ENCODE measurements at regions not wholly inside any gene's neighbourhood (a gene's known extent, or its start where the extent isn't known, plus 50 kb on each side); places are given as distances from the start of the nearest gene placed in this dataset.

DNA sequence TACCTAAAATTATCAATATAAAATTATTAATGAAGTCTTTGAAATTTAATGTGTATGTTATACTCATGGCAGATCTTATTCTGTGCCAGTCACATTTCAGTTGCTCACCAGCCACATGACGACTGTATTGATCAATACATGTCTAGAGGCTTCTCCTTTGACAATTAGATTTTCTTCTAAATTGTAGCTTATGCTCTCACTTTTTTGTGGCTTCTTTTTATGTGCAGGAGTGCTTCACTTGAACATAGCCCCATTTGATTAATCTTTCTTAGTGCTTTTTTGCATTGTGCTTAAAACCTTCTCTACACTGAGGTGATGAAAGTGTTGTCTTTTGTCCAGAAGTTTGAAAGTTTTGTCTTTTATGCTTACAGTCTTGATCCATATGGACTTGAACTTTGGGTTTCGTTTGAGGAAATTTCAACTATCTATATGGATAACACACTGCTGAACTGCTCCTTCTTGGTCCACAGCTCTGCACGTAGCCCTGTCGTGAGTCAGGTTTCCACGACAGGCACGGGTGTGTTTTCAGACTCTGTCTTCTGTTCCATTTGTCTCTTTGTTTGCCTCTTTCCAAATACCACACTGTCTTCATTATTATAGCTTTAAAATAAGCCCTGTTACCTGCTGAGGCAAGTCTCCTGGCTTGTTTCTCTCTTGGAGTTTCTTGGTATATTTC lies 393.9 kb upstream of the CFAP20DC start:
- no peak for DNase-seq

DNA sequence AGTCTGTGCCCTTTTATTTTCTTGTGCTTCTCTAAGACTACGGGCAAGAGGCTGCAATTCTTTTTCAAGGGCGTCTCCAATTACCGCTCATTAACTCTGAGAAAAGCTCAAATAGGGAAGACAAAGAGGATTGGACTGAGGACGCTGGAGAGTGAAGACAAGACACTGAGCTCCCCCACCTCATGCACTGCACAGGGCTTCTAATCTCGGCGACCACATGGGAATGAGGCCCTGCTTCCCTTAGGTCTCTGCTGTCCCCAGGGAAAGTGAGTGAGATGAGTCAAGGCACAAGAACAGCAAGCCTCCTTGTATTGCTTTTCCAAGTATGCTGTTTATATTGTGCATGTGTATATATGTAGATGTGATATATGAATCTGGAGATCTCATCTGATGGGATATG lies 392.2 kb upstream of the CFAP20DC start:
- DNase-seq, result no peak

DNA sequence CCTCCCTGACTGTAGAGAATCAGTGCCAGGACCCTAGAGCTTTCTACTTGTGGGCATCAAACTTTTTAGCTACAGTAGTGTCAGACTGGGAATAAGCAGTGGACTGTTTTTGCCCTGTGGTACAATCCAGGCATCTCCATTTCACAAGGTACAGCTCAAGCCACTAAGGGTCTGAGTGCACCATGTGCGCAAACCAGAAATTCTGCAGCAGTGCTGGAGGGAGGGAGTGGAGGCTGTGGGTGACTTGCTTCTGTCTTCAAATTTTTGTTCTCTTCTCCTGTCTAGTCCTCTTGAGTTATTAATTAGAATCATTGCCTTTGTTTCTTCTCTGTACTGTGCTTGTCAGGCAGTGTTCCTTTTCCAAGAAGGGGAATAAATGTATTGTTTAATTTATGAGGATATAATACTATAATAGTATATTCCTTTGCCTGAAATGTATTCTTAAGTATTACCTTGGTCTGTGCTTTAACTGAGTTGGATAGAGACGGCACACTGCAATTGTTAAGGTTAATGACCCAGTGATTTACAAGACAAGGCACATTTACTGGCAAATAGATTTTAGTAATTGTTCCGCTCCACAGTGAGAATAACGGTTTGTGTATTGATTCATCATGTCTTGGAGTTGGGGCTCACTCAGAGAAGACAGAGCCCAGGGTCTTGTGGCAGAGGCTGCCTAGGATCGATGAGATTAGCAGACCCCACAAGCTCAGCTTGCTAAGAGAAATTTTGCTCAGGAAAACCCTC lies 390.6 kb upstream of the CFAP20DC start:
- DNase-seq, result no peak

DNA sequence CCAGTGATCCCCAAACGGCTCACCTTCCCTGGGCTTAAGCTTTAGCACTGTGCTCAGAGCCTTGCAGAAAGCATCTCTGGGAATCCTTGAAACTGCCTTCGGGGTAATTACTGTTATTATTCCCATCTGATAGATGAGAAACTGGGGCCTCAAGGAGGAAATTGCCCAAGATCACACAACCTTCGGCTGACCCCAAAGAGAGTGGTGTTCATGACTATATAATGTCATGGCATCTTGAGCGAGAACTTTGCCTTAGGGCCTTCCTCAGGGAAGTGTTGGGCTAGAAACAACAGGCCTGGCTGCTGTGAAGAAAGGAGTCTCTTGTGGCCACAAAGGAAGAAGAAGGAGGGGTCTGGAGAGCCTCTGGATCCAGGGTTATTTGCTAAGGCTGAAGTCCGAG lies 388.7 kb upstream of the CFAP20DC start:
- DNase-seq, result no peak

DNA sequence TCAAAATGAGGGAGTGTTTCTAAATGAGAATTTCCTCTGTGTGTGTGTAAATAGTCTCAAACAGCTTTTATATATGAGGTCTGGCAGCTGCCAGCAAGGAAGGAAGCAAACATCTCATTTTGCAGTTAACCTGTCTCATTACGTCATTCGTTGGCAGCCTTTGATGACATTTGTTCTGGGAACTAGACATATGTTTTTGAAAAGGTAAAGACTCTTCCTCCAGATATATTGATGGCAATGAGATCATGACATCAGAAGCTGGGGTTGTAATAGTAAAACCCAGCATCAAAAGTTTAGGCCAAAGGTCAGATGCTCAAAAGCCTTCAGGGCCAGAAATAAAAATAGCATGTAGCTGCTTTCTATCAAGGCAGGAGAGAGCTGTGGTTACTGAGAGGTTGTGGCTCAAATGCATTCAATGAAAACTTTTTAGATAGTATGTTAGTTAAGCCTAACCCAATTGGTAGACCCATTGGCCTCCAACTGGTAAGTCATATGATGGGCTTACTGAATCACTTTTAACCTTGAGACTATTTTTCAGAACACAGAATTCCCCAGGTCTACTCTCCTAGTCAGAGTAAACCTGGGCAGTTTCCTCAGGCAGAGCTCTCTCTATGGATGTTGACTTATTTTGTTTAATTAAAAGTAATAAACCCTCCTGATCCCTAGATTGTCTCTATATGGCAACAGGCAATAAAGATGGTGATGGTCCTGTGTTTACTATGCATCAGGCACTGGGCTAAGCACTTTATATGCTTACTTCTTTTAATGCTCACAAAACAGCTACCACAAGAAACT lies 386.5 kb upstream of the CFAP20DC start:
- DNase-seq, result no peak

DNA sequence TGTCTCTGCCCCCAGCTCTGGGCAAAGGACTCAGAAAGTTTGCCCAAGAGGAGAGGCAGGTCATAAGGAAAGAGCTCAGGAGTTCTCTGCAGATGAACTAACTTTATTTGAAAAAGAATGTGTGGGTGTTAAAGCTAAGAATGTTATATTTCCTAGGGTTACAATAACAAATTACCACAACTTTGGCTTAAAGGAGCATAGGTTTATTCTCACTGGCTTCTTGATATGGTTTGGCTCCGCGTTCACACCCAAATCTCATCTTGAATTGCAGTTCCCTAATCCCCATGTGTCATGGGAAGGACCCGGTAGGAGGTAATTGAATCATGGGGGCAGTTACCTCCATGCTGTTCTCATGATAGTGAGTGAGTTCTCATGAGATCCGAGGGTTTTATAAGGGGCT lies 383.7 kb upstream of the CFAP20DC start:
- no peak for DNase-seq

DNA sequence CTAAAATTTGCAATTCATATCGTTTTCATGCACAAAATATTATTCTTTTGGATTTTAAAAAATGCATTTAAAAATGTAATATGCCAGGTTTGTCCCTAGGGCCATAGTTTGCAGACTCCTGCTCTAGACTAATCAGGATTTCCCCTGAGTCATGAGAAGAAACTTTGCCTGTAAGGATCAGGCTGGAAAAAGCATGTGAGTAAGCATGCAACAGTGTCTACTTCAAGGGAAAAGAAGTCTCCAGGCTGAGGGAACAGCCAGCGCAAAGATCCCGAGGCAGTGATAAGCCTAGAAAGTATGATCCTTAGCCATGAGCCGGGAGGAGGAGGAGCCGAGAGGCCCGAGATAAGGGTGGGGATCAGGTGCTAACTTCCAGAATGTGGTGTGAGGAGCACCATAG lies 382.8 kb upstream of the CFAP20DC start:
- DNase-seq, result no peak

DNA sequence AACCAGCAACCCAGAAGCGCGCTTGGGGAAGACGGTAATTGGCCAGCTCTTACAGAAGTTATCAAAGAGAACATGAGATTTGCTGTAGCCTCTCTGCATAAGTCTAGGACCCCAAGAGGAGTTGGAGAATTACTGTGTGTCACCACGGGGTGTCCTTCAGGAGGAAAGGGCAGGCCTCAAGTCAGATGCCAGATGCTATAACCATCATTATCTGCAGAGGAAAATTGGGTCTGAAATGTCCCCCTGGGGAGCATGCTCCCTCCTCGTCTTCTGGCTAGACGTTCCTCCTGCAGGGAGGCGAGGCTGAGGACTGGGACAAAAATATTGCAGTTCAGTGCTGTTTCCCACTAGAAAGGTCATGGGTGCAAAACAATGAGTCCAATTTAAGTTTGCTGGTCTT lies 380.5 kb upstream of the CFAP20DC start:
- DNase-seq, result no peak

DNA sequence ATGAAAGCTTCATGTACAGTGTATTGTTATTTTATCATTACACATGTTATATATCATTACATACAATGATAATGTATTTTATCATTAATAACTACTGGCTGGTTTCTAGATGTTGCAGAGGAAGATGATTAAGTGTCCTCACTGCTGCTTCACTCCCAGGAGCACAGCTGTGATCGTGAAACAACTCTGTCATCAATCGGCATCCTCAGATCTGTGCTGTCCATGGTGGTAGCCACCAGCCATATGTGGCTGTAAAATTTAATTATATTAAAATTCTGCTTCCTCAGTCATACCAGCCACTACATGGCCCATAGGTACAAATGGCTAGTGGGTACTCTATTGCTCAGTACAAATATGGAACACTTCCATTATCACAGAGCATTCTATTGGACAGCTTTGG lies 379.4 kb upstream of the CFAP20DC start:
- no peak for DNase-seq

DNA sequence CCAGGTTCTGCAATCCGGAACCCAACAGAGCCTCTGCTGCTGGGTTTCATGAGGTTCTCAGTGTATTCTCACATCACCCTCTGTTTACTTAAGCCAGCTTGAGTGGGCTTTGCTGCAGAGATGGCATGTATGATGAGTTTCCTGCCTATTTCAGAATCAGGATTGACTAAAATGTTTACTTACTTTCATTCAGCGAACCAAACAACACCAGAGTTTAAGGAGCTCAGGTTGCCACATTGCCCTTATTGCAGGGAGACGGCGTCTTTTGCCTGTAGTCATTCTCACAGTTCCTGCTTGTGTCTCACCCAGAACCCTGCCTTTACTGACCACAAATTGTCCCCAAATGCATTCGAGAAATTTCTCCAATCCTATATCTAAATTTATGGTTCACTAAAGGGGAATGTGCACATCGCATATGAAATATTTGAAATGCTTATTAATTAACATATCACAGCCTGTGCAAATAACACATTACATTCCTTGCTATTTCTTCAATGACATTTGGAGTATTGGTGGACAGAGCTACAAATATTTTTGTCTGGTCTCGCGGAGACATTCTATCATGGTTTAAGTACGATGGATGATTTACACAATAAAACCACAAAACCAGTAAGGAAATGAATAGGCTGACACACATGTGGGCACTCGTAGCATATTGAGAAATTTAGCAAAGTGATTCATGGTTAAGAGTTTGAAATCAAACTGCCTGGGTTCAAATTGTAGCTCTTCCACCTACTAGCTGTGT lies 377.2 kb upstream of the CFAP20DC start:
- no peak for DNase-seq

DNA sequence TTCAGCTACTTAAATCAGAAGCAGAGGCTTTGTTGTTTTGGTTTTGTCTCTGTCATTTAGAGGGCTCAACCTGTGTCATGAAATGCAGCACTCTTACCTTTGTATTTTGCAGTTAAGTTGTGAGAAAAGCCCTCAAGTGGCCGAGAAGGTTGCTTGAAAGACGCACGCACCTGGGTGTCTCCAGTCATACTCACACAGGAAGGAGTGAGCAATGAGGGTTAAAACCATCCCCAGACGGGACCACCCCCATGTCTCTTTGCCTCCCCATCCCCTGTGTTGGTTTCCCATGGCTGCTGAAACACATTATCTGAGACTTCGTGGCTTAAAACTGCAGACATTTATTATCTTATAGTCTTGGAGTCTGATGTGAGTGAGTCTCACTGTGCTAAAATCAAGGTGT lies 376.1 kb upstream of the CFAP20DC start:
- DNase-seq, result peak; percentile 20

DNA sequence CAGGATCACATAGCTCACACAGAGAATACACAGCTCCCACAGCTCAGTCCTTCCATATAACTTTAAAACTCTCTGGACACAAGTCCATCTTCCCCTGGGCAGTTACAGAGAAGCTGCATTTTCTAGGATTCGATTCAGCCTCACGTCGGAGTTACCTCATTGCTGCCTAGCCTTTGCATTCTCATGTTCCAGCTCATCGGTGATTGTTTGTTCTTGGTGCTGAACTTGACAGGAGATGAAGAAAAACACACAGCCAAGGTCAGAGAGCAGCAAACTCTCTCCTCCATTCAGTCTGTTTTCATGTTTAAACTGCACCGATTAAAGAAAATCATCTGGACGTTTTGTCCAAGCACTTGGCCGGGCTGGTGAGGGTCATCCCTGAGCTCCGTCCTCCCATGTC lies 375.5 kb upstream of the CFAP20DC start:
- no peak for DNase-seq

DNA sequence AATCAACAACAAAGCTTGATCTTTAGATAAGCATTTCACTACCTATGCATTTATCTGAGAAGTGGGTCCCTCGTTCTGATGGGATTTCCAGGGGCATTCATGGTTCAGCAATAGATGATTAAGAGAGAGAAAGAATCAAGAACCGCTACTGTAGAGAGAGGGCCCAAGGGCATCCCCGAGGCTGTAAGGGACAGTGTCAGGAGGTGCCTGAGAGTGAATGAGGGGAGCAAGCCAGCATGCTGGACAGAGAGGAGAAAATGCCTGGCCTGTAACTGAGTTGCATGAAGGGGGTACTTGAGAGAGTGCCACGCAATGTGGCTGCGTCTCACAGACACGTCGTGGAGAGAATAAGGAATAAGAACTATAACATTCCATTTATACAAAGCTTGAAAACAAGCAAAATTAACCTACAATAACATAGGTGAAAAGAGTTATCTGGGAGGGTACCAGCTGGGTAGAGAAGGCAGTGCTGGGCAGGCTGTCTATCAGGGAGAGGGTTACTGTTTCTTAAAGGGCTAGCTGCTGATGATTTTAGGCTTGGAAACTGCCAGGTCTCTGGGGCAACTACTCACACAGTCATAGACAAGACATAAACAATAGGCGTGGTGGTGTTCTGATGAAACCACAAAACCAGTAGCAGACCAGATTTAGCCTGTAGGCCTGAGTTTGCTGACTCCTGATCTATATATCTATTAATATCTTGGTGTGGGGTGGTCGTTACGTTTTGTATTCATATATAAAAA lies 374.6 kb upstream of the CFAP20DC start:
- DNase-seq, result peak; percentile 6

DNA sequence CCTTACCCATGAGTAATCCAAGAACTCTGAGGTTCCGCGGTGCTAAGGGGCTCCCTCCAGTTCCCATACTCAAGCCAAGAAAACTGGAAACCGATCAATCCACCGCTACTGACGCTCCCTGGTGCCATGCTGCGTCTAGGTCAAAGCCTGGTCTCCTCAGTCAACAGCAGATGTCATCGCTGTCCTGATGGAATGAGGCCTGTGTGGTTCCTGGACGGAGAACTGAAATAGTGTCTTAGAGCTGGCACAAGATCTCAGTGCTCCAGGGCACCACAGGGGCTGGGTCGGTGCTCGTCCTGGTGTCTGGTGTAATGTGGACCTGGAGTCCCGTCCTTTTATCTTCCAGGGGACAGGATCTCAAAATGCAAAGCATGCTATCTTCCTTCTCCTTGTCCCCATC lies 373.9 kb upstream of the CFAP20DC start:
- no peak for DNase-seq

DNA sequence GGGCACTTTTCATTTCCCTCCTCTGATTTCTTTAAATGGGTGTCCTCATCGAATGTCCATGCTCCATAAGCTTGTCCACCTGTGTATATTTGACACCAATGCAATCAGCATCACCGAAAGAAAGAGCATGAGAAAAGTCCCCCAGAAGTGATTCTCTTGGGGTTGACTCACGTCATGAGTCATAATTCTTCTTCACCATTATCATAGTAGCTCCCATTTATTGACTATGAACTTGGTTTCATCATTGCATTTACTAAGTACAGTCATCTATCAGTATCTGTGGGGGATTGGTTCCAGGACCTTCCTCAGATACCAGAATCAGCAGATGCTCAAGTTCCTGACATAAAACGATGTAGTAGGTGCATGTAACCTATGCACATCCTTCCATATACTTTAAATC lies 372.5 kb upstream of the CFAP20DC start:
- DNase-seq, result no peak

DNA sequence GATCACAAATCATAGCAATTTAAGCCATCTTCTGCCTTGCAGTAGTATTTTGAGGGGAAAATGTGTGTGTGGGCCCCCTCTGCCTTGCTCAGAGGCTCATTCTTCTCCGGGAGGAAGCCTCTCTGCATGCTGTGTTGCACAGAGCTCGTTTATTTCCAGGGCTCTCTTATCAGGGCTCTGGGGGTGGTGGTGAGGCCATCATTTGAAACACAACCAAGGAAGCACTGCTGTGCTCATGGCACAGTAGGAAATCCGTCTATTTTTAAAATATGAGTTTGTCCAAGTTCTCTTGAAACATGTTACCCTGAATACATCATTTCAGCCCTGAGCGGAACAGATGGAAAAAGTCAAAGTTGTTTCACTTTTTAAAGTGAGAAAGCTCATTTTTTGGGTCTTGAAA lies 369.0 kb upstream of the CFAP20DC start:
- no peak for DNase-seq

DNA sequence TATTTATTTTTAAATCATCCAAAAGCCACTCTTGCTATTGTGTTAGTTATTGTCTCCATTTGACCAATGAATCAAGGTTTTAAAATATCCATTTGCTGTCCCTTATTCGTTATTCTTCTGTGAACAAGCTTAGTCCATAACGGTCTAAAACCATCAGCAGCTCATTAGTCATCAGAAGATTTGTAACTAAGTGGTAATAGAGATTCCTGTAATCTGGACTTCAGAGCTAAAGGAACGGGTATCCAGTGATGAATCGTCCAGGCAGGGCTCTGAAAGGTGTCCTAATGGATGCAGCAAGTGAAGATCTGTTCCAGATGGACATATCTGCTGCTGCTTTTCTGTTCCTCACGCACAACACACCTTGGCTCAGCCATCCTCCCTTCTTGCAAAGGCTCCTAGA lies 362.7 kb upstream of the CFAP20DC start:
- no peak for DNase-seq

DNA sequence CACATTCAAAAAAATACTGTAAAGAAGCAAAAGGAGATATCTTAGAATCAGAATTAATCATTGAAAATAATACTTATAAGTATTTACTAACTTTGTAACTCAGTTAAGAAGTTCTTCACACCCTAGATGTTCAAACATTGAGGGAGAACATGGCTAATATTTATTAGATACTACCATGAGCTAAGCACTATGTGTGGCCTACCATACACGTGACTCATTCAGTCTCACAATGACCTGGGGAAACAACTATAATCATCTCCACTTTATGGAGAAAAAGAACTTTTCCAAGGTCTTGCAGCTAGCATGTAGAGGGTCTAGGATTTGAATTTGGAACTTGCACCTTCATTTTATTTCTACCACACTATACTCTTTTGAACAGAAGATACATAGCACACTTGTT lies 361.9 kb upstream of the CFAP20DC start:
- no peak for DNase-seq

DNA sequence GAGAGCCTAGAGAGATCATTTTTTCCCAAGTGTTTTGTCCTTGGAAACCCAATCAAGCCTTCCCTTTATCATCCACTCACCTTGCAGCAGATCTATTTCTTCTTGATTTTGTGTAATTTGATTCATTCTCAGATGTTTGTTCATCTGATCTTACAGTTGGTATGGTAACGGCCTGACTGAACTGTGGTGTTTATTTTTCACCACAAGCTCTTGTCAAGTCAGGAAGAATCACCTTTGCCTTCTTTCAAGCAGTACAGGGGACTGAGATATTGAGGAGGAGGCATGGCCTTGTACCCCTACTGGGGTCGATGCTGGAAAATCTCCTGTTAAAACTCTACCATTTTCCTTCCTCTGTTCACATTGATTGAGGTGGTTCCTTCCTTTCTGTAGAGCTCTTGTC lies 361.4 kb upstream of the CFAP20DC start:
- DNase-seq, result no peak

DNA sequence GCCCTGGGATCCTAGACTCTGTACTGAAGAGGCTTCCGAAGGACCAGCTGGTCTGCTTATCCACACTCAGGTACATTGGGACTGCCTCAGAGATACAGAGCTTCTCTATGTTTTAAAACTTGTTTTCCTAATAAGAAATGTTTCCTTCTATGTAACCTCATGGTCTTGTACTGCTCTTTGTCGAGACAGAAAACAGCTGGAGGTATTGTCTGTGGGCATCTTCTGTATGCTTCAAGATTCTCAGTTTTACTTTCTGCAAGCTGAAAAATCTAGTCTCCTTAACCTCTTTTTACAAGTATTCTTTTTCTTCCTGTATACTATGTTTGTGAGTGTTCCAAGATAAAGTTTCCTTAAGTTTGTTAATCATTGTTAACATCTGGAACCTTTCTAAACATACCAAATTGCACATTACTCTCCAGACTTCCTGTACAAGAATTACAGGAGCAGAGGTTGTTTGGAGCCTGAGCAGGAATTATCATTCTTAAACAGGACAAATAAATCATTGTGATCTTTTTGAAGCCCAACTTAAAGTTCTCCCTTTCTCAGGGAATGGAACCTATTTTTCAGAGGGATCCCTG lies 358.3 kb upstream of the CFAP20DC start:
- no peak for DNase-seq

DNA sequence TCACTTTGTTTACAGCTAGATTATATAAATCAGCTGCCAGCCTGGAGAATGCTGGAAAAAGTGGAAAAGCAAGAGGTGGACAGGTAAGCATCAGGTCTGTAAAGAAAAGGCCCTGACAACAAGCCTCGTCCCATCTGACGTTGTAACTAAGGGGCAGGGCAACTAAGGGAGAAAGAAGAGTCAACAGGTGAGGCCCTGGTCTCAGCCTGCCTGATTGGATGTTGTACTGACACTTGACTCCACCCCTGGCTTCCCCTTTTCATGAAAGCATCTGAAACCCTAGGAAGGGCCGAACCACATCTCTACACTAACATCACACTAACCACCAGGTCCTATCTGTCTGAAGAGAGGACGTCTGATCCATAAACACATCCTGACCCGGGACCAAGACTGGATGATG lies 357.6 kb upstream of the CFAP20DC start:
- no peak for DNase-seq

DNA sequence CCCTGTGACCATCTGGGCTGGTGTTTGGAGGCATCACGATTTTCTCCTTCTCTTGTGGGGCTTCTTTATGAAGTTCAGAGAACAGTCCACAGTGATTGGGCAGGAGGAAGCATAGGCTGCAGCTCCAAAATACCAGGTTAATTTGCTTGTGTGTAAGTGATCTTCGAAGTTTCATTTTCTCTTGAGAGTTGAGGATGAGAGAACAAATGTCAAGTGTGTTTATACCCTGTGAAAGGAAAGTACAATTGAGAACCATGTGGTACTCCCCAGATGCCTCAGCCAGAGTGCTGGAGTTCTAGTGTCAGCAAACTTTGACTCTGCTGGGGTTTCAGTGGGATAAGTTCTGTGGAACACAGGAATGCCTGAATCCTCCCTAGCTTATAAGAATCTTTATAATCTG lies 357.1 kb upstream of the CFAP20DC start:
- no peak for DNase-seq
